DOHH2 (cell line): ENCODE measurements at regions not wholly inside any gene's neighbourhood (a gene's known extent, or its start where the extent isn't known, plus 50 kb on each side); places are given as distances from the start of the nearest gene placed in this dataset.

Experiments used
- H3F3A ChIP-seq: fragments of 200-600 bp; sonication (generic), shearing (Covaris generic); 2 replicates; pipeline ENCODE4 v1.6.0; 2016; ENCODE audit warnings: antibody characterized with exemption, mild to moderate bottlenecking; ENCODE audit not compliant: control insufficient read depth, insufficient read depth
- H3K27ac ChIP-seq: fragments of 200-600 bp; sonication (generic); 2 replicates; pipeline ENCODE4 v1.5.1; 2014; ENCODE audit warnings: low read depth, mild to moderate bottlenecking, low read length, moderate library complexity
- H3K27me3 ChIP-seq: fragments of 200-600 bp; sonication (generic); 2 replicates; pipeline ENCODE4 v1.6.1; 2014; ENCODE audit warnings: mild to moderate bottlenecking, low read length, mixed read lengths; ENCODE audit not compliant: control insufficient read depth
- H3K36me3 ChIP-seq: fragments of 200-600 bp; sonication (generic); 2 replicates; pipeline ENCODE4 v1.6.1; 2014; ENCODE audit warnings: mild to moderate bottlenecking, low read length, moderate library complexity, mixed read lengths; ENCODE audit not compliant: control insufficient read depth
- H3K4me1 ChIP-seq: fragments of 200-600 bp; sonication (generic); 2 replicates; pipeline ENCODE4 v1.6.1; 2014; ENCODE audit warnings: mild to moderate bottlenecking, low read length, mixed read lengths; ENCODE audit not compliant: control insufficient read depth
- H3K4me2 ChIP-seq: fragments of 200-600 bp; sonication (generic); 2 replicates; pipeline ENCODE4 v1.6.0; 2014; ENCODE audit warnings: mild to moderate bottlenecking, low read length, moderate library complexity
- H3K4me3 ChIP-seq: fragments of 200-600 bp; sonication (generic); 2 replicates; pipeline ENCODE4 v1.5.1; 2014; ENCODE audit warnings: mild to moderate bottlenecking, low read length, mixed read lengths
- H3K79me2 ChIP-seq: fragments of 200-600 bp; sonication (generic); 2 replicates; pipeline ENCODE4 v1.6.1; 2014; ENCODE audit warnings: mild to moderate bottlenecking, low read length, mixed read lengths; ENCODE audit not compliant: control insufficient read depth
- H3K9me2 ChIP-seq: fragments of 200-600 bp; sonication (generic); replicated peaks from 2 replicates; pipeline ENCODE4 v1.6.1; 2014; ENCODE audit warnings: mild to moderate bottlenecking, low read length, mixed read lengths; ENCODE audit not compliant: control insufficient read depth
- H3K9me3 ChIP-seq: fragments of 200-600 bp; sonication (generic); 2 replicates; pipeline ENCODE4 v1.6.1; 2014; ENCODE audit warnings: antibody characterized with exemption, low read length, mixed read lengths; ENCODE audit not compliant: control insufficient read depth, insufficient read depth
- H4K20me1 ChIP-seq: fragments of 200-600 bp; sonication (generic); 2 replicates; pipeline ENCODE4 v1.6.0; 2014; ENCODE audit warnings: low read depth, mild to moderate bottlenecking, antibody characterized with exemption, low read length, moderate library complexity; ENCODE audit not compliant: control insufficient read depth, insufficient read depth
- CTCF ChIP-seq: fragments of 200-600 bp; sonication (generic); IDR thresholded peaks from one replicate; pipeline ENCODE4 v1.5.1; 2014; ENCODE audit warnings: antibody characterized with exemption, mild to moderate bottlenecking, low read depth, low read length; ENCODE audit not compliant: poor library complexity, severe bottlenecking
- EZH2phosphoT487 ChIP-seq: fragments of 200-600 bp; sonication (generic); IDR thresholded peaks from 2 replicates; pipeline ENCODE4 v1.6.1; 2017; ENCODE audit warnings: borderline replicate concordance, mild to moderate bottlenecking, antibody characterized with exemption, low read length, moderate library complexity, mixed read lengths

- no peaks in the 10 kb centered on the region for H4K20me1 ChIP-seq
- H3K9me3 ChIP-seq, result no peaks in the 10 kb centered on the region
- no peaks in the 10 kb centered on the region for H3K4me1 ChIP-seq
- H3K9me2 ChIP-seq, result no peaks in the 10 kb centered on the region
- H3K79me2 ChIP-seq, result no peaks in the 10 kb centered on the region
- H3K27me3 ChIP-seq, result no peaks in the 10 kb centered on the region; the same call in 1 of the 2 replicates
- no peak overlapping the region for H3K4me2 ChIP-seq
- no peak overlapping the region for H3K27ac ChIP-seq
- TF ChIP-seq EZH2phosphoT487, result no peak
- TF ChIP-seq CTCF, result no peak
- no peaks in the 10 kb centered on the region for H3K36me3 ChIP-seq
- H3K4me3 ChIP-seq, result no peak overlapping the region
- no peaks in the 10 kb centered on the region for H3F3A ChIP-seq
These were observed 159.2 kb downstream of the DDX1 start for GRCh38 chr2:15750822-15751329.

GRCh38 chr2:15751477-15751876, 159.8 kb downstream of the DDX1 start:
- Histone ChIP-seq H3K4me1 (no peaks in the 10 kb centered on the region), H3F3A (no peaks in the 10 kb centered on the region), H3K79me2 (no peaks in the 10 kb centered on the region), H3K27ac (no peak overlapping the region), H3K36me3 (no peaks in the 10 kb centered on the region), H3K4me3 (no peak overlapping the region), H3K9me2 (no peaks in the 10 kb centered on the region), H3K9me3 (no peaks in the 10 kb centered on the region), H3K4me2 (no peak overlapping the region), H4K20me1 (no peaks in the 10 kb centered on the region), H3K27me3 (no peaks in the 10 kb centered on the region; the same call in 1 of the 2 replicates)
- TF ChIP-seq CTCF (no peak), EZH2phosphoT487 (no peak)

GRCh38 chr2:15752552-15753232, 161.0 kb downstream of the DDX1 start:
- Histone ChIP-seq H3K27ac (no peak overlapping the region), H3K36me3 (no peaks in the 10 kb centered on the region), H3K4me2 (no peak overlapping the region), H3K4me3 (no peak overlapping the region), H3K9me3 (no peaks in the 10 kb centered on the region), H3K4me1 (no peaks in the 10 kb centered on the region), H3F3A (no peaks in the 10 kb centered on the region), H3K27me3 (no peaks in the 10 kb centered on the region; the same call in 1 of the 2 replicates), H4K20me1 (no peaks in the 10 kb centered on the region), H3K79me2 (no peaks in the 10 kb centered on the region), H3K9me2 (no peaks in the 10 kb centered on the region)
- TF ChIP-seq CTCF, result no peak
